Naive thymus-derived CD4-positive, alpha-beta T cell (primary cell): ENCODE measurements at regions not wholly inside any gene's neighbourhood (a gene's known extent, or its start where the extent isn't known, plus 50 kb on each side); places are given as distances from the start of the nearest gene placed in this dataset.

Experiments
- ATAC-seq: fragments of 150-1000 bp; cut with Tn5 transposase; 2 replicates; pipeline ENCODE4 v1.10.0; 2021; ENCODE audit warnings: mild to moderate bottlenecking, moderate library complexity
- CTCF ChIA-PET: fragments of 350-600 bp; sonication (Branson Sonifier 250); formaldehyde crosslinking; loops from one replicate; lab custom pipeline; 2021; ENCODE audit warnings: antibody characterized with exemption; lab: Charles Lee
- POLR2A ChIA-PET: fragments of 350-600 bp; sonication (Branson Sonifier 250); formaldehyde crosslinking; loops from one replicate; lab custom pipeline; 2021; ENCODE audit warnings: antibody characterized with exemption, inconsistent platforms; lab: Charles Lee
- DNase-seq, 9 donors: peaks; one replicate each; pipeline versions ENCODE4 v3.0.0 to v3.0.0-alpha.2; 2020 to 2022; ENCODE audit warnings: mixed read lengths in 1 of 9
- H3K27ac ChIP-seq: one replicate; pipeline ENCODE4 v1.7.0; 2013; ENCODE audit warnings: mild to moderate bottlenecking, low read depth, low read length, moderate library complexity
- H3K27me3 ChIP-seq, 2 donors: one replicate each; pipeline ENCODE4 v1.7.0; 2013; ENCODE audit warnings: low read length in 2 of 2, mild to moderate bottlenecking in 2 of 2, moderate library complexity in 2 of 2; ENCODE audit not compliant: control insufficient read depth in 2 of 2, insufficient read depth in 2 of 2
- H3K36me3 ChIP-seq, 3 experiments: 1 replicate in 2 of 3; 2 replicates in 1 of 3; pipeline ENCODE4 v1.7.0; 2013; ENCODE audit warnings: low read length in 3 of 3, mild to moderate bottlenecking in 3 of 3, moderate library complexity in 1 of 3; ENCODE audit not compliant: insufficient read depth in 3 of 3, control insufficient read depth in 2 of 3
- H3K4me1 ChIP-seq, 2 donors: one replicate each; pipeline ENCODE4 v1.7.0; 2013; ENCODE audit warnings: low read length in 2 of 2, mild to moderate bottlenecking in 2 of 2, moderate library complexity in 1 of 2; ENCODE audit not compliant: control insufficient read depth in 2 of 2, insufficient read depth in 2 of 2
- H3K4me3 ChIP-seq: 2 replicates; pipeline ENCODE4 v1.7.0; 2013; ENCODE audit warnings: mild to moderate bottlenecking, low read length
- H3K9me3 ChIP-seq, 3 experiments: 1 replicate in 2 of 3; 2 replicates in 1 of 3; pipeline ENCODE4 v1.7.0; 2013; ENCODE audit warnings: low read length in 3 of 3; ENCODE audit not compliant: control insufficient read depth in 2 of 3
- H3K27ac Mint-ChIP-seq, 9 donors: one replicate each; pipeline ENCODE4 v1.8.0; 2020 to 2022; ENCODE audit warnings: mixed read lengths in 9 of 9, mild to moderate bottlenecking in 8 of 9, moderate library complexity in 5 of 9, inconsistent platforms in 2 of 9
- H3K27me3 Mint-ChIP-seq, 5 donors: one replicate each; pipeline ENCODE4 v1.8.0; 2021 to 2022; ENCODE audit warnings: mixed read lengths in 5 of 5, mild to moderate bottlenecking in 1 of 5
- H3K36me3 Mint-ChIP-seq, 5 donors: one replicate each; pipeline ENCODE4 v1.8.0; 2020 to 2022; ENCODE audit warnings: mixed read lengths in 5 of 5, mild to moderate bottlenecking in 3 of 5, inconsistent platforms in 1 of 5
- H3K4me1 Mint-ChIP-seq, 7 donors: one replicate each; pipeline ENCODE4 v1.8.0; 2020 to 2022; ENCODE audit warnings: mixed read lengths in 7 of 7, mild to moderate bottlenecking in 3 of 7, inconsistent platforms in 1 of 7
- H3K4me3 Mint-ChIP-seq, 10 donors: one replicate each; pipeline ENCODE4 v1.8.0; 2020 to 2022; ENCODE audit warnings: mild to moderate bottlenecking in 10 of 10, mixed read lengths in 10 of 10, moderate library complexity in 6 of 10, inconsistent platforms in 2 of 10
- H3K9me3 Mint-ChIP-seq, 11 donors: one replicate each; pipeline ENCODE4 v1.8.0; 2020 to 2022; ENCODE audit warnings: mixed read lengths in 11 of 11, mild to moderate bottlenecking in 4 of 11, inconsistent platforms in 1 of 11, moderate library complexity in 1 of 11
- intact Hi-C, 2 donors: fragments of 100-400 bp; cut with micrococcal nuclease; formaldehyde crosslinking; loops; one replicate each; pipeline ENCODE4 v1.15.1; 2023

GRCh38 chr13:44176173-44176572 is 197.5 kb upstream of the SERP2 start:
- Histone ChIP-seq H3K27me3 (no peaks in the 10 kb centered on the region), H3K36me3 (no peaks in the 10 kb centered on the region), H3K27ac (no peak overlapping the region), H3K4me3 (no peak overlapping the region), H3K4me1 (no peaks in the 10 kb centered on the region), H3K9me3 (no peaks in the 10 kb centered on the region)
- ChIA-PET POLR2A (no interaction called here), CTCF (no interaction called here)
- Mint-ChIP-seq H3K27me3 (peaks cover 0 to 16% (median 8%) of the 10 kb centered on the region in 5 donors), H3K9me3 (no peaks in the 10 kb centered on the region), H3K27ac (no peak overlapping the region), H3K4me3 (no peak overlapping the region), H3K36me3 (no peaks in the 10 kb centered on the region), H3K4me1 (no peaks in the 10 kb centered on the region)
- no peak for DNase-seq
- ATAC-seq = no peak
- intact Hi-C loops = no loop called here

GRCh38 chr13:44180876-44181536 is 192.6 kb upstream of the SERP2 start:
- H3K4me3 ChIP-seq = no peak overlapping the region
- CTCF ChIA-PET = no interaction called here
- H3K36me3 ChIP-seq = no peaks in the 10 kb centered on the region
- Mint-ChIP-seq H3K9me3 (peaks cover 0 to 14% (median 0%) of the 10 kb centered on the region in 11 donors), H3K4me3 (no peak overlapping the region), H3K36me3 (no peaks in the 10 kb centered on the region), H3K27ac (no peak overlapping the region), H3K4me1 (no peaks in the 10 kb centered on the region), H3K27me3 (peaks cover 0 to 25% (median 4%) of the 10 kb centered on the region in 5 donors)
- H3K9me3 ChIP-seq = no peaks in the 10 kb centered on the region
- no peaks in the 10 kb centered on the region for H3K4me1 ChIP-seq
- no peak overlapping the region for H3K27ac ChIP-seq
- intact Hi-C loops = no loop called here
- DNase-seq = no peak
- POLR2A ChIA-PET = no interaction called here
- no peak for ATAC-seq
- H3K27me3 ChIP-seq = no peaks in the 10 kb centered on the region

- CTCF ChIA-PET = no interaction called here
- Mint-ChIP-seq H3K4me3 (no peak overlapping the region), H3K4me1 (no peaks in the 10 kb centered on the region), H3K27me3 (peaks cover 0 to 29% (median 0%) of the 10 kb centered on the region in 5 donors), H3K27ac (no peak overlapping the region), H3K36me3 (no peaks in the 10 kb centered on the region), H3K9me3 (peaks cover 0 to 14% (median 0%) of the 10 kb centered on the region in 11 donors)
- no peak overlapping the region for H3K27ac ChIP-seq
- H3K36me3 ChIP-seq = no peaks in the 10 kb centered on the region
- no peak for DNase-seq
- no peaks in the 10 kb centered on the region for H3K9me3 ChIP-seq
- ATAC-seq = no peak
- H3K4me3 ChIP-seq = no peak overlapping the region
- intact Hi-C loops = no loop called here
- no peaks in the 10 kb centered on the region for H3K27me3 ChIP-seq
- POLR2A ChIA-PET = no interaction called here
- H3K4me1 ChIP-seq = no peaks in the 10 kb centered on the region
These were observed 191.7 kb upstream of the SERP2 start for GRCh38 chr13:44181931-44182330.

- H3K27me3 ChIP-seq = no peaks in the 10 kb centered on the region
- ATAC-seq (no peak), DNase-seq (no peak)
- H3K9me3 Mint-ChIP-seq = peaks cover 0 to 14% (median 0%) of the 10 kb centered on the region in 11 donors
- H3K4me1 ChIP-seq = no peaks in the 10 kb centered on the region
- ChIA-PET POLR2A (no interaction called here), CTCF (no interaction called here)
- H3K4me1 Mint-ChIP-seq = no peaks in the 10 kb centered on the region
- H3K4me3 Mint-ChIP-seq = no peak overlapping the region
- H3K4me3 ChIP-seq = no peak overlapping the region
- peaks cover 0 to 36% (median 0%) of the 10 kb centered on the region in 5 donors for H3K27me3 Mint-ChIP-seq
- no peaks in the 10 kb centered on the region for H3K36me3 ChIP-seq
- H3K27ac Mint-ChIP-seq = no peak overlapping the region
- intact Hi-C loops = no loop called here
- no peaks in the 10 kb centered on the region for H3K36me3 Mint-ChIP-seq
- H3K27ac ChIP-seq = no peak overlapping the region
- H3K9me3 ChIP-seq = no peaks in the 10 kb centered on the region
These were observed 188.9 kb upstream of the SERP2 start for GRCh38 chr13:44184740-44185139.

- DNase-seq (no peak), ATAC-seq (no peak)
- H3K9me3 Mint-ChIP-seq = peaks cover 0 to 13% (median 0%) of the 10 kb centered on the region in 11 donors
- Histone ChIP-seq H3K9me3 (no peaks in the 10 kb centered on the region), H3K27me3 (no peaks in the 10 kb centered on the region), H3K36me3 (no peaks in the 10 kb centered on the region), H3K27ac (no peak overlapping the region), H3K4me1 (no peaks in the 10 kb centered on the region), H3K4me3 (no peak overlapping the region)
- peaks cover 0 to 38% (median 0%) of the 10 kb centered on the region in 5 donors for H3K27me3 Mint-ChIP-seq
- H3K4me1 Mint-ChIP-seq = peaks cover 4 to 19% (median 15%) of the 10 kb centered on the region in 7 donors
- no peak overlapping the region for H3K27ac Mint-ChIP-seq
- no peak overlapping the region for H3K4me3 Mint-ChIP-seq
- CTCF ChIA-PET = no interaction called here
- POLR2A ChIA-PET = no interaction called here
- intact Hi-C loops = no loop called here
- peaks cover 0 to 1% (median 0%) of the 10 kb centered on the region in 5 donors for H3K36me3 Mint-ChIP-seq
These were observed 185.4 kb upstream of the SERP2 start for GRCh38 chr13:44188257-44188656.

GRCh38 chr13:44189085-44189484 is 184.5 kb upstream of the SERP2 start:
- Histone ChIP-seq H3K27ac (no peak overlapping the region), H3K4me1 (no peaks in the 10 kb centered on the region), H3K36me3 (no peaks in the 10 kb centered on the region), H3K27me3 (no peaks in the 10 kb centered on the region), H3K4me3 (no peak overlapping the region), H3K9me3 (no peaks in the 10 kb centered on the region)
- no peak overlapping the region for H3K4me3 Mint-ChIP-seq
- DNase-seq (no peak), ATAC-seq (no peak)
- peak overlapping the region in 1 of 9 donors; percentile 2 for H3K27ac Mint-ChIP-seq
- peaks cover 0 to 8% (median 0%) of the 10 kb centered on the region in 11 donors for H3K9me3 Mint-ChIP-seq
- peaks cover 0 to 1% (median 0%) of the 10 kb centered on the region in 5 donors for H3K36me3 Mint-ChIP-seq
- intact Hi-C loops = no loop called here
- peaks cover 4 to 19% (median 15%) of the 10 kb centered on the region in 7 donors for H3K4me1 Mint-ChIP-seq
- POLR2A ChIA-PET = no interaction called here
- CTCF ChIA-PET = no interaction called here
- peaks cover 0 to 39% (median 0%) of the 10 kb centered on the region in 5 donors for H3K27me3 Mint-ChIP-seq
